NCI-H526 (cell line): ENCODE measurements at regions not wholly inside any gene's neighbourhood (a gene's known extent, or its start where the extent isn't known, plus 50 kb on each side); places are given as distances from the start of the nearest gene placed in this dataset.
"Not testable (repeated sequence)": the region's sequence is repeated elsewhere in the genome, so short reads cannot be mapped to it uniquely, and the experiment has no call there.

ENCODE experiments used
- DNase-seq, 2 experiments: peaks; one replicate each; lab custom pipeline; 2025; lab: John Stamatoyannopoulos, UW

- DNase-seq = no peak
These were observed 113.0 kb downstream of the SNRPN start for GRCh38 chr15:25067725-25068309.

DNA sequence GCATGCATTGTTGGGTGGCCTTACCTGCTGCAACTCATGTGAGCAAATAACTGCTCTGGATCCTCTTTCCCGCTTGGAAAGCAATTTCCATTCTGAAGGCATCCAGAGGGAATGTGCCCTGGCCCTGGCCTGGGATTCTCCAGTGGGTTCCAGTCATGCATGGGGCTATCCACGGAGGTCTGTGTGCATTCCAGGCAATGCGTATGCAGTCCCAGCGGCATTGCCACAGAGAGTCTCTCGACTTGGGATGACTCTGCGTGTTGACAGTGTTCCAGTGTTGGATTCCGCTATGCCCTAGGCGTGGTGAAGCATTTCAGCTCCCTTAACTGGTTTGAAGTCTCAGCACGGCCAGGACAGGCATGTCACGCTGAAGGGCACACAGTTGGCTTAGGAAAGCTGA lies 113.9 kb downstream of the SNRPN start:
- no peak for DNase-seq

GRCh38 chr15:25070353-25070963 lies 115.7 kb downstream of the SNRPN start:
- DNase-seq = no peak

- DNase-seq = no peak
These were observed 118.2 kb downstream of the SNRPN start for GRCh38 chr15:25072857-25073476.

DNA sequence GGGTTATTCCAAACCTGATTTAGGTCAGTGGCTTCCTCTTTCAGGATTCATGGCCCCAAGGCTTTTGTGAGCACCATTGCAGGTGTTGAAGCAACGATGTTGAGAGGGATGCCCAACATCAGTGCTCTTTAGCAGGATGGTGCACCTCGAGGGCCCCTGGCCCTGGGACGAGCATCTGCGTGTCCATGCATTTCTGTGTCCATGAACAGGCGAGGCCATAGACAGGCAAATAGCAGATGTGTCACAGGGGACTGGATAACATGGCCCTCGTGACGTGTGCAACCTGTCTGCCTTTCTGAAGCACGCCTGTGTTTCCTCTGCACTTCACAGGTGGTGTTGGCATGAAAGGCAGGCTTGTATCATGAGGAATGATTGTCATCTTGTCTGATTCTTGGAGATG lies 132.3 kb downstream of the SNRPN start:
- no peak for DNase-seq

GRCh38 chr15:25088261-25088790 lies 133.5 kb downstream of the SNRPN start:
- no peak for DNase-seq

- no peak for DNase-seq
These were observed 134.8 kb downstream of the SNRPN start for GRCh38 chr15:25089577-25089976.

DNA sequence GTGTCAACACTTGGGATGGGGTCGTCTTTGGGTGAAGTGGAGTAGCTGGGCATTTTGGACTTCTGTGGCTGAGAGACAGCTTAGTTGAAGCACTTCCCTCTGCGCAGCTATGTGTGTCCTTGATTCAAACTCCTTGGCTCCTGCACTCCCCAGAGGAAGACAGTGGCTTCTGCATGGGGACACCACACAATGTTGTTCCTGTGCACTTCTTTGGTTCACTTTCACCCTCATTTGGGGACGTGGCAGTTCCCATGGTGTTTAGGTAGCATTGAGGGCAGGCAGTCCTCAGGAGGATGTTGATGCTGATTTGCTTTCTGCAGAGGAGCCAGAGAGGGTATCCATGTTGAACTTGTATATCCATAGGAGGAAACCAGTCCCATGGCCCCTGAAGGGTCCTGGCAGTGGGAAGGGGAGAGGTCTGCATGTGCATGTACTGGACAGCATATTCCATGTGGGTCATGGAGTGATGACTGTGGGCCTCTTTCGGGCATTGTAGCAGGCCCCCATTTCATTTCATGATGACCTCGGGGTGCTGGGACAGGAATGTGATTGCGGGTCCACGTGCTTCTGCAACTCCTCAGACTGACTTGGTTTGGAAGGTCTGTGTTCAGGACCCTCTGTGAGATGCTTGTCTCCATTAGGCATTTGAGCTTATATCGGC lies 135.4 kb downstream of the SNRPN start:
- no peak for DNase-seq

GRCh38 chr15:25091421-25092158 lies 136.8 kb downstream of the SNRPN start:
- no peak for DNase-seq

GRCh38 chr15:25092661-25093060 lies 137.9 kb downstream of the SNRPN start:
- no peak for DNase-seq

- DNase-seq = no peak
These were observed 138.8 kb downstream of the SNRPN start for GRCh38 chr15:25093455-25094029.

- no peak for DNase-seq
These were observed 139.3 kb downstream of the SNRPN start for GRCh38 chr15:25094066-25094465.

- no peak for DNase-seq
These were observed 139.7 kb downstream of the SNRPN start for GRCh38 chr15:25094519-25094918.

GRCh38 chr15:25095179-25095578 lies 140.4 kb downstream of the SNRPN start:
- DNase-seq = no peak

DNA sequence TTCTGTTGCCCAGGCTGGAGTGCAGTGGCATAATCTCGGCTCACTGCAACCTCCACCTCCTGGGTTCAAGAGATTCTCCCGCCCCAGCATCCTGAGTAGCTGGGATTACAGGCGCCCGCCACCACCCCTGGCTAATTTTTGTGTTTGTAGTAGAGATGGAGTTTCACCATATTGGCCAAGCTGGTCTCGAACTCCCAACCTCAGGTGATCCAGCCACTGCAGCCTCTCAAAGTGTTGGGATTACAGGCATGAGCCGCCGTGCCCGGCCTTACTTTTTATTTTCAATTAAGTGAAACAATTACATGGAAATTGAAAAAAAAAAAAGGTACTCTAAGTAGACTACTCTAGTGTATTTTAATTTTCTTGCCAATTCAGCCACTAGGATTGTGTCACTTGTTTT lies 145.2 kb downstream of the SNRPN start:
- not testable (repeated sequence) for DNase-seq

- DNase-seq = no peak
These were observed 151.4 kb downstream of the SNRPN start for GRCh38 chr15:25106209-25106608.

GRCh38 chr15:25133804-25134203 lies 179.0 kb downstream of the SNRPN start:
- DNase-seq = no peak

DNA sequence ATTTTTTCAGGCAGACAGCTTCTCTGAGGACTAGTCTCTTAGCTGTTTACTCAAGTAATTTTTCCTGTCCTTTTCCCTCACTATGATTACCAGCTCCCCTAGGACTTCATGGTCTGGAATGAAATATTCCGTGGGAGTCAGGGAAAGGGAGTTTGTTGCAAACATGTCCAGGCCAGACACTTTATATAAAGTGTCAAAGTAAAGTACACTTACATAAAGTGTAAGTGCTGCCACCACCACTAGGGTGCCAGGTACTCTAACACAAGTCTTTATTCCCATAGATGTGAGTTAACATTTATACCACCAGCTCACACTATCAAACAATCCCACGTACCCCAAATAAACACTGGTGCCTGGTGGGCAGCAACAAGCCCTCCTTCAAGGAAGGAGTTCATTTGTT lies 179.8 kb downstream of the SNRPN start:
- DNase-seq = no peak

GRCh38 chr15:25136119-25136518 lies 181.3 kb downstream of the SNRPN start:
- peak; percentile 3 to 42 for DNase-seq

DNA sequence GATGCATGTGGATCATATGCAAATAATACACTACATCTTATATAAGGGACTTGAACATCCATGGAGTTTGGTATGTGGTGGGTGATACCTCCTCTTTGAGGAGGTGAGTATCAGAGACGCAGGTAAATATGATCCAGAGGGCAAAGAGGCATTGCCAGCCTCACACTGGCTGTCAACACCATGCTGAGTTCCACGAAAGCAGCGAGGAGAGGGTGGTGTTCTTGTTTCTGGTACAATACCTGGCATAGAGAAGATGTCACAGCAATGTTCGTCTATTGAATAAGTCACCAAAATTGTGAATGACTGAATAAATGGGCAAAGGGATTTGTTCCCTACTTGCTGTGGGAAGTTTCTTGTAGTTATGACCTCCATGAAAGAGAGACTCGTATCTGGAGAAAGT lies 182.2 kb downstream of the SNRPN start:
- no peak for DNase-seq

DNA sequence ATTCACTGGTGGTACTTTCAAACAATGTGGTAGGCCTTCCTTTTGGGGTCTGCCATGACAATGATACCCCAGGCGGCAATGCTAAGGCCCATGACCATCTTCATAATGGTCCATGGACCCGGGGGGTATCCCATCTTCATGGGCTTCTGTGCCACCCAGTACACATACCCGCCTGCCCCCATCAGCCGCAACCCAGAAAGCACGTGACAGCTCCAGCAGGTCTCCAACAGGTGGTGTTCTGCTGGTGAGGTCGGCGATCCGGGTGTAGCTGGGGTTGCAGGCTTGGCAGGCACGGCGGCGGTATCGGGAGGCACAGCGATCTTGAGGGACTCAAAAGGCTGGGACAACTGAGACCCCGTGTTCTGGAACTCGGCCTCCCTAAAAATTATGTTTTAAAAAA lies 214.5 kb downstream of the SNRPN start:
- DNase-seq = no peak
